ENCODE measurements at regions not wholly inside any gene's neighbourhood (a gene's known extent, or its start where the extent isn't known, plus 50 kb on each side); places are given as distances from the start of the nearest gene placed in this dataset.

DNA sequence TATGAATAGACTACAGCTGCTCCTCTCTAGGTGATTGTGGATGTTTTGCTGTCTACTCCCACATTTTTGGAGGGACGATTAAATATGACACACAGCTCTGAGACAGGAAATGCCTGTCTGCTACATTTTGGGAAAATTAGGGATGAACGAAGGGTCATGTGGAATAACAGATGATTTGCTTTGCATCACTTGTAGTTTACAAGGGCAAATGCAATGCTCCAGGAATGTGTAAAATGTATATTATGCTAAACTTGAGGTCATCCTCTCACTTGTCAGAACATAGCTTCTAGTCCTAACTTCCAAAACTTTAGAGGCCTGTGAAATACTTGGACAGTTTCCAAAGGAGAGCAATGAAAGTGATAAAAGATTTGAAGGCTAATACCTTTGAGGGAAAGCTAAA, 284.2 kb upstream of the DACH1 start (continued):
- no peak for TF ChIP-seq POLR2AphosphoS5 (IDR thresholded peaks at IDR 0.05; ENCODE audit: low read depth, low read length)

DNA sequence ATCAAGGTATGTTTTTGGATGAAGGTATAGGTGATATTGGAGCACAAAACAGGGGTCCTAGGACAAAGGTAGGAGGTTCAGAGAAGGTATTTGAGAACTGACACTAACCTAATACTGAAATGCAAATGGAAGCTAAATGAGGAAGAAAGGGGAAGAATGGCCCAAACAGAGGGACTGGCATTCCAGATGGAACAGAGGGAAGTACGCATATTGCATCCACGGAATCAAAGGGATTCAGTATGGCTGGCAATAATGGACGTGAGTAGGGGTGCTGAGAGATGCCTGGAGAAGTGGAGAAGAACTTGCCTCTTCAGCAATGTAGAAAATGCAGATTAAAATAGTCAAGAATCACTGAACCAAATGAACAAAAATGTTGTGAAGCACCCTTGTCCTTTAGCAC, 283.5 kb upstream of the DACH1 start:
- TF ChIP-seq EZH2phosphoT487 (IDR thresholded peaks at IDR 0.05; ENCODE audit: borderline replicate concordance) (no peak), SIN3A (IDR thresholded peaks at IDR 0.05; ENCODE audit: low read depth) (no peak), RAD21 (IDR thresholded peaks at IDR 0.05; ENCODE audit: low read depth) (no peak), CEBPB (IDR thresholded peaks at IDR 0.05; ENCODE audit: low read depth) (no peak), CTCF (IDR thresholded peaks at IDR 0.05 in 2 of 3, conservative IDR thresholded peaks at IDR 0.05 in 1 of 3; ENCODE audit: borderline replicate concordance in 1 of 3, insufficient read depth in 1 of 3, low read depth in 2 of 3, low read length in 2 of 3) (no peak), EZH2 (IDR thresholded peaks at IDR 0.05) (no peak), POLR2A (IDR thresholded peaks at IDR 0.05; ENCODE audit: borderline replicate concordance, extremely low read depth, insufficient read depth, insufficient read length) (no peak), MAX (IDR thresholded peaks at IDR 0.05) (no peak), ZFX (IDR thresholded peaks at IDR 0.05) (no peak), FOSL1 (IDR thresholded peaks at IDR 0.05; ENCODE audit: low read depth) (no peak), TCF7L2 (IDR thresholded peaks at IDR 0.05; ENCODE audit: borderline replicate concordance, extremely low read depth, insufficient read depth, insufficient read length) (no peak), SRF (IDR thresholded peaks at IDR 0.05; ENCODE audit: low read depth) (no peak)
- TF ChIP-seq, protein P1, sequence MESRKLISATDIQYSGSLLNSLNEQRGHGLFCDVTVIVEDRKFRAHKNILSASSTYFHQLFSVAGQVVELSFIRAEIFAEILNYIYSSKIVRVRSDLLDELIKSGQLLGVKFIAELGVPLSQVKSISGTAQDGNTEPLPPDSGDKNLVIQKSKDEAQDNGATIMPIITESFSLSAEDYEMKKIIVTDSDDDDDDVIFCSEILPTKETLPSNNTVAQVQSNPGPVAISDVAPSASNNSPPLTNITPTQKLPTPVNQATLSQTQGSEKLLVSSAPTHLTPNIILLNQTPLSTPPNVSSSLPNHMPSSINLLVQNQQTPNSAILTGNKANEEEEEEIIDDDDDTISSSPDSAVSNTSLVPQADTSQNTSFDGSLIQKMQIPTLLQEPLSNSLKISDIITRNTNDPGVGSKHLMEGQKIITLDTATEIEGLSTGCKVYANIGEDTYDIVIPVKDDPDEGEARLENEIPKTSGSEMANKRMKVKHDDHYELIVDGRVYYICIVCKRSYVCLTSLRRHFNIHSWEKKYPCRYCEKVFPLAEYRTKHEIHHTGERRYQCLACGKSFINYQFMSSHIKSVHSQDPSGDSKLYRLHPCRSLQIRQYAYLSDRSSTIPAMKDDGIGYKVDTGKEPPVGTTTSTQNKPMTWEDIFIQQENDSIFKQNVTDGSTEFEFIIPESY (IDR thresholded peaks at IDR 0.05; ENCODE audit: extremely low read depth, insufficient replicate concordance, low read length) = no peak
- no peaks in the 10 kb centered on the region for H3K27me3 ChIP-seq (ENCODE audit: insufficient read depth, low read length)
- POLR2A ChIA-PET = no interaction called here
- H3K4me1 ChIP-seq (ENCODE audit: control insufficient read depth in 1 of 2, insufficient read depth in 2 of 2, low read length in 2 of 2) = no peaks in the 10 kb centered on the region
- H3K27ac ChIP-seq (ENCODE audit: low read depth, low read length) = no peak overlapping the region
- BruUV-seq (replicated peaks) = no TSS peak
- H3K9ac ChIP-seq (ENCODE audit: low read length) = no peak overlapping the region
- no peaks in the 10 kb centered on the region for H3K36me3 ChIP-seq (ENCODE audit: control insufficient read depth in 1 of 2, insufficient read depth in 2 of 2, low read length in 2 of 2)
- CTCF ChIA-PET = no interaction called here
- no peak overlapping the region for H3K4me2 ChIP-seq (ENCODE audit: low read length)
- H3K4me3 ChIP-seq (replicated peaks in 1 of 2; ENCODE audit: low read depth in 1 of 2, low read length in 2 of 2) = no peak overlapping the region
- RAD21 ChIA-PET (ENCODE audit: low non-redundant PET in 1 of 2, low total read pairs in 2 of 2, uncharacterized antibody in 2 of 2, unreplicated experiment in 2 of 2) = no interaction called here
- H3K9me2 ChIP-seq (ENCODE audit: insufficient read depth) = no peaks in the 10 kb centered on the region
- H3K79me2 ChIP-seq (ENCODE audit: insufficient read depth, low read length) = no peaks in the 10 kb centered on the region
- intact Hi-C loops (cut with micrococcal nuclease) = no loop called here
- no peak overlapping the region for H2AFZ ChIP-seq (ENCODE audit: low read depth, low read length, poor library complexity, severe bottlenecking)
- ATAC-seq (no peak), DNase-seq (ENCODE audit: low read depth, low spot score) (no peak)
- 0 out of 4 replicates have a peak, but pooled peaks cover 0 to 2% of the 10 kb centered on the region in 2 experiments for H3K9me3 ChIP-seq (ENCODE audit: control insufficient read depth in 1 of 2, insufficient read depth in 1 of 2, low read depth in 1 of 2, low read length in 2 of 2)
- H4K20me1 ChIP-seq (ENCODE audit: insufficient read depth) = no peaks in the 10 kb centered on the region
